ENCODE measurements at regions not wholly inside any gene's neighbourhood (a gene's known extent, or its start where the extent isn't known, plus 50 kb on each side); places are given as distances from the start of the nearest gene placed in this dataset.

DNA sequence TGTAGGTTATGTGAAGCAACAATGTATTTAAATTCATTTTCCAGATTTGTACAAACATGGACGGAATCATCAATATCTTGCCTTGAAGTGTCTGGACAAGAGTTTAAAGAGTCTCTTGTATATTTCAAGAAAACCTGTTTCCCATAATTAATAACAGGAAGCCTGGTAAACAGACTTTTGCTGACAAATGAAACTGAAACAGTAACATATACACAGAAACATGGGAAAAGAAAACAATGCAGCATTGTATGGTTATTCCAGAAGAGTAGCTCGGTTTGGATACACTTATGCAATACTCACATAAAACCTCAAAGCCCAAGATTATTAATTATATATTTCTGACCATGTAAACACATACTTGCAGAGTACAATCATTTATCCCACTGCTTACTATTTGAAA, 265.5 kb downstream of the PTPRC start:
- DNase-seq (ENCODE audit: low spot score), result peak; percentile 26

GRCh38 chr1:198906739-198907422, 268.0 kb downstream of the PTPRC start:
- no peak for DNase-seq (ENCODE audit: low spot score)

GRCh38 chr1:198907423-198907746, 268.5 kb downstream of the PTPRC start:
- no peak for DNase-seq (ENCODE audit: low spot score)

DNA sequence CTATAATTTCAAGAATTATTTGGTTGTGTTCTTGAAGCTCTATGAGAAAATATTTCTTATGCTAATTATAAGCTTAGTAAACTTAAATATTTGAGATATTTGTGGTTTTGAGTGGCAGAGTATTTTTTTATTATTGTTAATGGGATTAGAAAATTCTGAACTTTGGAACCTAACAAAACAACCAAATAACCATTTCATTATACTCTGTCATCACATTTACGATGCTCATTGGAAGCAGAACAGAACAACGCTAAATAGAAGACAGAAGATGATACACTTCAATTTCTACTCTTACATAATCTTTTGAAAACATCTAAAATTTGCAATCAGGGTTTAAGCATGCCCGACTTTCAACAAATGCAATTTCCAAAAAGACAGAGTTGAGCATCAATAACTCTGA, 270.2 kb downstream of the PTPRC start:
- DNase-seq (ENCODE audit: low spot score), result no peak

GRCh38 chr1:198909973-198910372, 271.1 kb downstream of the PTPRC start:
- no peak for DNase-seq (ENCODE audit: low spot score)

DNA sequence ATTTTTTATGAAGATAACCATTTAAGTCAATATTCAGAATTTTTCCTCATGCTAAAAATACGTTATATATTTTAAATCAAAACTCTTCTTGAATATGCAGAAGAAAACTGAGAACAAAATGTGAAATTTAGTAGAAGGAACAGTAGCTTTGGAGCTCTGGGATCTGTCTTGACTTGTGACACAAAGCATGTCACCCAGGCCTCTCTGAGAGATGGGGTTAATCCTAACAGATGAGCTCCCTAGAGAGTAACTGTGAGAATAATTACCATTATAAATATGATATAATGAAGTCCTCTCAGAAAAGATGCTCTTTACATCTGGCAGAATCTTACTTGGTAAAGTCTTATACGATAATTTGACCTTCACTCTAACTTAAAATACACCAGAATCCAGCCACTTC, 272.0 kb downstream of the PTPRC start:
- no peak for DNase-seq (ENCODE audit: low spot score)

DNA sequence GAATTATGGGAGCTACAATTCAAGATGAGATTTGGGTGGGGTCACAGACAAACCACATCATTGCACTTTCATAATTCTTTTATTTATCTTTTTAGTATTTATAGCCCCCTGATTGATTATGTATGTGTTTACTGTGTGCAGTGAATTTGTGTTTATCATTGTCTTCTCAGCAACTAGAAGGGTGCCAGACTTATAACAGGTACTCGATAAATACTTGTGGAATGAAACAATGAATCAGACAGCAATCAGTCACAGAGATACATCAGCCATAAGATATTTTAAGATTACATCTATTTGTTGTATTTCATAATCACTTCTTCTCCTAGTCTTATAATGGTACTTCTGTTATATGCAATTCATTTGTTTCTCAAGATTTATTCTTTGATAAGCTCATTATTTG, 273.2 kb downstream of the PTPRC start:
- DNase-seq (ENCODE audit: low spot score), result no peak

DNA sequence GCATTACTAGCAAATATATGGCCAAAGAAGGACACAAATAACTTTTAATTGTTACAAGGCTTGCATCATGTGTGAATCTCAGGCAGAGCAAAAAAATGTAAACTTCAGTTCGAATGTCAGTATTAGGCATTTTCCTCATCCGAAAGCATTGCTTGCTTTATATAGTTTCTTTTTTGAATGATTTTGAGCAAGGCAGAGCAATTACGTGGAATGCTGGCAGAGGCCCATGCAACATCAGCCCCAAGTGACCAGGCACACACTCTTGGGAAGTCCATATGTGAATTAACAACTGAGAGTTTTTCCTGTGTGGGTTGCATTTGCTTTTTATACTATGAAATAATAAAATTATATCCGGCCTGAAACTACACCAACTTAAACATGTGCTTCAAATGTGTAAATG, 274.8 kb downstream of the PTPRC start:
- DNase-seq (ENCODE audit: low spot score), result peak; percentile 33

GRCh38 chr1:198915327-198916231, 276.7 kb downstream of the PTPRC start:
- no peak for DNase-seq (ENCODE audit: low spot score)

GRCh38 chr1:198917226-198917625, 278.4 kb downstream of the PTPRC start:
- no peak for DNase-seq (ENCODE audit: low spot score)

GRCh38 chr1:198918920-198919319, 280.1 kb downstream of the PTPRC start:
- DNase-seq (ENCODE audit: low spot score), result no peak

DNA sequence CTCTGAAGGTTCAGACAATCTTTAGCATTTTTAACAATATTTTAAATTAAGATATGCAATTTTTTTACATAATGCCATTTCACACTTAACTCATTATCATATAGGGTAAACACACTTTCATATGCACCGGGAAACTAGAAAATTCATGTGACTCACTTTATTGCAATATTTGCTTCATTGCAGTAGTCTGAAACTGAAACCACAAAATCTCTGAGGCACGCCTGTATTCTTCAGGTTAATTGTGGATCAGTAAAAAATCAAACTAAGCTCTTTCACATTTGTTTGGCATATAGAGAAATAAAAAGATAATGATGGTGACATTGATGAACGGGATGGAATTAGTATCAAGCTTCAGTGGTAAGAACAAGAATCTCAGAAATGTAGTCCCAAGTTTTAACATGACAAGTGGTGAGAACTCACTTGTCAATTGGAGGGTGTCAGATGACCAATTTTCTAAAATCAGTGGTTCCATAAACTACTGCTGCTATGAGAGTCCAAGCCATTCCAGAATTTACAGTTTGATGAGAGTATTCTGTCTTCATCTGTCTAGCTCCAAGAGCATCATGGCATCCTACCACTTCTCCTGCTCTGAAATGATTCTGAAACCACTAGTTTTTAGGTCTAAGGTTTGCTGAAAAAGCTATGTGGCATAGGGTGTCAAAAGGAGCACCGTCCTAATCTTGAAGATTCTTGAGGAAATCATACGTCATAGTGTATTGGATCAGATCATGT, 281.0 kb downstream of the PTPRC start:
- no peak for DNase-seq (ENCODE audit: low spot score)

GRCh38 chr1:198922638-198923430, 284.0 kb downstream of the PTPRC start:
- DNase-seq (ENCODE audit: low spot score), result no peak

DNA sequence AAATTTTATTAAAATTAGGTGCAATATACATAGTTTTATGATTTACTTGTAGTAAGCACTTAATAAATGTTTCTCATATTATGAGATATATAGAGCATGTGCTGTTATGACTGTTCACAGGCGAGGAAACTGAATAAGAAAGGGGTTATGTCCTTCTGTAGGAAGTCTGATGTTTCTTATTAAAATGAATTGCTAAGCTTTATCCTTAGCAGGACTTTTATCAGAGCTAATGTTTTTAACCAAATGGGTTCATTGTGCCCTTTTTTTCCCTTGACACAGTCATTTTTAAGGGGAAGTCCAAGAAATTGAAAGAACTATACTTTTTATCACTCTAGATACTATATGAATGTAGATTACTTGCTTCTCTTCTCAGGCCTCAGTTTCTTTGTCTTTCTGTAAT, 285.2 kb downstream of the PTPRC start:
- DNase-seq (ENCODE audit: low spot score), result no peak

GRCh38 chr1:198925567-198925966, 286.7 kb downstream of the PTPRC start:
- DNase-seq (ENCODE audit: low spot score), result no peak

DNA sequence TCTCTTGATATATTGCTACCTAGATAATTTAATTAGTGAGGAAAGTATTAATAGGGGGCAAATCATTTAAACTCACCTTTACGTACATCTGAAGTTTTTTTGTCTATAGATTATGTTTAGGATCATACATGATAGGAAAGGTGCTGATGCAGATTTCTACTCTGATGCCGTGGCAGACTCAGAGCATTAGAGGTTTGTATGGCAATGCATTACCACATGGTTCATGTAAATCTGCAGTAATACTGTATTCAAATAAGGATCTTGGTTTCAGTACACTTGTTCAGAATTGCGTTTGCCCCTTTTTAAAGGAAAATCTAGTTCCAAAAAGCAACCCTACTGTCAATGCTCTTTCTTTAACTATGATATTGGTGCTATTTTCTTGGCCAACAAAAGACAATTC, 288.3 kb downstream of the PTPRC start:
- DNase-seq (ENCODE audit: low spot score), result no peak

DNA sequence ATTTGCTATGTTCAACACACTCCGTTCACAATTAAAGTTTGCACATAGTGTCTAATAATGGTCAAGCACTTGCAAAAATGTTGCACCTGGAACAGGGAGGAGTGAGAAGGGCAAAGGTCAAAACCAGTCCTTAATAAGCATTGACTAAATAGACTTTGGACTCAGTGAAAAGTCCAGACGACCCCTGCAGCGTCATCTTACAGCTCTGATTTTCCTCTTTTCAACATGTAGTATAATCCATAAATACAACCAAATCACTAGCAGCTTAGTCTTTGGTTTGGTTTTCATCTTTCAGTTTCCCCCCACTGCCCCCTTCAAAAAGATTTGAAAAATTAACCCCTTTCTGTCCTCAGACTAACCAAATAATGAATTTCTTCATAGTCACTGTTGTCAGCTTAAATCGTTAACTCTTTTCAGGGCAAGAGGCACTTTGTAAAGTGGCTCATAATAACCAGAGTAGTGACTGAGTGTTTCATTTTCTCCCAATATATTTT, 290.3 kb downstream of the PTPRC start:
- no peak for DNase-seq (ENCODE audit: low spot score)

DNA sequence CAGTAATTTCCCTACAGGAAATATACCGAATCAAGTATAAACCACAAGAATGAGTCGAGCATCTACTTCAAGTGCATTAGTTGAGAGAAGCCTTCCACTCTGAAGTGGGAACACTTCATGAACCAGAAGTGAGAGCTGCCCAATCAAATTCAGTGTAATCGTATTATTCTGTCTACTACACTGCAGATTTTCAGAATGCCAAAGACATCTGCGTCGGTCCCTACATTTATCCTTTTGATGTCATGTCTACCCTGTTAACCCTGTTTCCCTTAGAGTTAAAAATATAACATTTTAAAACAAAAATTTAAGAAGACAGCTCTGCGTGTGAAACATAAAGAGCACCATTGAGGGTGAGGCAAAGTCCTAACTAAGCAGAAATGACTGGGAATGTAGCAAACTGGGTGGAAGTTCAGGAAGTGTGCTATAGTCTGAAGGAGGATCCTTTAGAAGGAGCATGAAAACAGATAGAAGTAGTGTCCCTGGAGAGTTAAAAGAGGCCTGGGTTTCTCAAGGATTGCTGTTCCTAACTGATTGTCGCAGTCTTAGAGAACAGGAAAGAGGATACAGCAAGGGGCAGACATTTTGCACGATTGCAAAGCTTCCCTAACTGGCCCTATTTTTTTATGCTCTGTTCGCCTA, 291.2 kb downstream of the PTPRC start:
- DNase-seq (ENCODE audit: low spot score), result no peak

DNA sequence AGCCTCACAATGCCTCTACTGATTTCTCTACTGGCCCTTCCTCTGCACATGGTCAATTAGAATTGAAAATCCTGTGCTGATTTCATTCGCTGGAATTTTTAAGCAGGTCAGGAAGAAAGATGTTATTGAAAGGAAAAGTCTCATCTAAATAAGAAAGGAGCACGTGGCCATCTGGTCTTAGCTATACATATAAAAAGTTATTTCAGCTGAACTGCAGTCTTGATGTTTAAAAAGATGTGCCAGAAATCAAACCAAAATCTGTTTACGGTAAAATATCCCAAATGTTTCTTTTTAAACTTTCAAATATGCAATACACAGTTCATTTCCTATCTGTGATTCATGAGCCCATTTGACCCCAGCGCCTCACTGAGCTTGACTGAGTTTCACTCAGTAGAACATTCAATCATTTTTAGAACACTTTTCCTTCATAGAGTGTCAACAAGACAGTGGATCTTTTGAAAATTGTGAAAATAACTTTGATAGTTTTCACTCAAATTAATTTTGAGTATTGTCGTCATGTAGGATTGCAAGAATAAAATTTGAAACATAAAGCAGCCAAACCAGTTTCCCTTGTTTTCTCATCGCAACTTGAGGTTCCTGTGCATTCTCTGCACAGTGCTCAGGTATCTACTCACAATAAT, 293.6 kb downstream of the PTPRC start:
- DNase-seq (ENCODE audit: low spot score), result no peak

DNA sequence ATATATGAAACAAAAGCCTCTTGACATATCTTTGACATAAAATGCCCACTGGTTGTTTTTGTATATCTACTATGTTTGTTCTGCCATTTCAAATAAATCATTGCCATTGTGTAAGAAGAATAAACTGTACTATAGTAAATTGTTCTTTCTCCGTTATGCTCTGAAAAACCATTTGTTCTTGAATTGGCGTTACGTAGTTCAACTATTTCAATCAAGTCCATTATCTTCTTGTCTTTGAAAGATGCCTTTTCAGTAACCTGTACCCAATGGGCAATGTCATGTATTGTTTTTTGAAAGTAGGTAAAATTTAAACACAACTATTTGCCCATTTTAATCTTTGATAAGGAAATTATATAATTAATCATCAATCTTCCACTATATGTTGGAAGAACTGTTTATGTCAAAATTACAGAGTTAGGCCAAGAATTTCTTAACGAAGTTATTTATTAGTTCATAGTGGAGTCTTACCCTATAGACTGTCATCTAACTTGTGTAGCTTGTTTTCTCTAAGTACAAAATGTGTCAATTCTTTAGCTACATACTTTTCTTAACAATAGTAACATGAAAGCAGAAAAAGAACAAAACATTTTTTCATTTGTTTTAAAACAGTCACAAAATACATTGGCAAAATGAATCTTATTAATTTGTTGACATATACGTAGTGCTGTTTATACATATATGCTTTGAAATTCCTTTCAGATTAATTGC, 294.8 kb downstream of the PTPRC start:
- DNase-seq (ENCODE audit: low spot score), result no peak

Data from AG08395 (cell line).